CD4-positive, CD25-positive, alpha-beta regulatory T cell (primary cell): ENCODE measurements at regions not wholly inside any gene's neighbourhood (a gene's known extent, or its start where the extent isn't known, plus 50 kb on each side); places are given as distances from the start of the nearest gene placed in this dataset.

ENCODE experiments used
- ATAC-seq, 2 donors: fragments of 150-1000 bp; cut with Tn5 transposase; one replicate each; pipeline ENCODE4 v1.10.0; 2021; ENCODE audit warnings: low read depth in 2 of 2, moderate number of reproducible peaks in 2 of 2, moderate library complexity in 1 of 2
- DNase-seq, 3 donors: peaks; one replicate each; pipeline versions ENCODE4 v3.0.0 to v3.0.0-alpha.2; 2012 to 2022; ENCODE audit warnings: mixed read lengths in 1 of 3
- H3K27ac ChIP-seq: one replicate; pipeline ENCODE4 v1.7.0; 2013; ENCODE audit warnings: mild to moderate bottlenecking, low read length; ENCODE audit not compliant: insufficient read depth, poor library complexity, severe bottlenecking
- H3K27me3 ChIP-seq: one replicate; pipeline ENCODE4 v1.7.0; 2013; ENCODE audit warnings: low read length; ENCODE audit not compliant: control insufficient read depth, insufficient read depth
- H3K36me3 ChIP-seq: one replicate; pipeline ENCODE4 v1.7.0; 2013; ENCODE audit warnings: mild to moderate bottlenecking, low read length, moderate library complexity; ENCODE audit not compliant: control insufficient read depth, insufficient read depth
- H3K4me1 ChIP-seq: 2 replicates; pipeline ENCODE4 v1.7.0; 2013; ENCODE audit warnings: mild to moderate bottlenecking, low read length; ENCODE audit not compliant: insufficient read depth, control insufficient read depth, poor library complexity, severe bottlenecking
- H3K4me3 ChIP-seq: one replicate; pipeline ENCODE4 v1.7.0; 2013; ENCODE audit warnings: low read depth, mild to moderate bottlenecking, low read length, moderate library complexity
- H3K9me3 ChIP-seq, 2 experiments: 1 replicate in 1 of 2; 2 replicates in 1 of 2; pipeline ENCODE4 v1.7.0; 2013; ENCODE audit warnings: low read length in 2 of 2, mild to moderate bottlenecking in 1 of 2, moderate library complexity in 1 of 2; ENCODE audit not compliant: control insufficient read depth in 2 of 2
- H3K27ac Mint-ChIP-seq, 3 donors: one replicate each; pipeline ENCODE4 v1.8.0; 2020 to 2022; ENCODE audit warnings: mild to moderate bottlenecking in 3 of 3, mixed read lengths in 3 of 3, moderate library complexity in 2 of 3
- H3K27me3 Mint-ChIP-seq: one replicate; pipeline ENCODE4 v1.8.0; 2022; ENCODE audit warnings: mild to moderate bottlenecking, mixed read lengths
- H3K36me3 Mint-ChIP-seq: one replicate; pipeline ENCODE4 v1.8.0; 2020; ENCODE audit warnings: mixed read lengths
- H3K4me1 Mint-ChIP-seq, 4 donors: one replicate each; pipeline ENCODE4 v1.8.0; 2020 to 2022; ENCODE audit warnings: mixed read lengths in 4 of 4, mild to moderate bottlenecking in 1 of 4
- H3K4me3 Mint-ChIP-seq, 4 donors: one replicate each; pipeline ENCODE4 v1.8.0; 2020 to 2022; ENCODE audit warnings: mild to moderate bottlenecking in 4 of 4, mixed read lengths in 4 of 4, moderate library complexity in 3 of 4
- H3K9me3 Mint-ChIP-seq, 7 donors: one replicate each; pipeline ENCODE4 v1.8.0; 2020 to 2022; ENCODE audit warnings: mixed read lengths in 7 of 7, mild to moderate bottlenecking in 3 of 7, moderate library complexity in 2 of 7

- no peak overlapping the region for H3K27ac Mint-ChIP-seq
- H3K27me3 ChIP-seq: no peaks in the 10 kb centered on the region
- no peak for ATAC-seq
- no peak overlapping the region for H3K4me3 Mint-ChIP-seq
- no peak for DNase-seq
- no peaks in the 10 kb centered on the region for H3K9me3 ChIP-seq
- H3K9me3 Mint-ChIP-seq: peaks cover 0 to 4% (median 0%) of the 10 kb centered on the region in 7 donors
- H3K36me3 Mint-ChIP-seq: no peaks in the 10 kb centered on the region
- H3K27me3 Mint-ChIP-seq: no peaks in the 10 kb centered on the region
- no peaks in the 10 kb centered on the region for H3K4me1 Mint-ChIP-seq
- no peak overlapping the region for H3K27ac ChIP-seq
- H3K4me1 ChIP-seq: no peaks in the 10 kb centered on the region
- no peak overlapping the region for H3K4me3 ChIP-seq
- H3K36me3 ChIP-seq: no peaks in the 10 kb centered on the region
Measured at GRCh38 chr2:167607211-167607610, 640.2 kb downstream of the STK39 start.

DNA sequence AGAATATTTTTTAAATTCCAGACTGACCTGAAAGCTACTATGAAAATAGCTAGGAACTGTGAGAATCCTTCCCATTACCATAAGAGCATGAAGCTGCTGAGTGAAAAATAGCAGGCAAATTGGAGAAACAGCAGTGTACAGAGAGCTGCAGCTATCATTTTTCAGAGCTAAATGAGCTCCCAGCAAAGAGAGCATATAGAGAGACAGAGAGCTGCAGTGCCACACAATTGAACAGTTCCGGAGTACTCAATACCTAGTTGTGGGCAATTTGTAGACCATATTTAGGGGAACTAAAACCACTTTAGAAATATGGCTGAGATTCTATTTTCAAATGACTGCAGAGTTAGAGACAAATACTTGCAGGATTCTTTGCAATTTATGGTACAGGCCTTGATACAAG, 645.3 kb downstream of the STK39 start:
- ATAC-seq: no peak
- Mint-ChIP-seq H3K4me1 (no peaks in the 10 kb centered on the region), H3K27me3 (no peaks in the 10 kb centered on the region), H3K36me3 (no peaks in the 10 kb centered on the region), H3K9me3 (peaks cover 0 to 2% (median 0%) of the 10 kb centered on the region in 7 donors), H3K4me3 (no peak overlapping the region), H3K27ac (no peak overlapping the region)
- H3K27me3 ChIP-seq: no peaks in the 10 kb centered on the region
- H3K4me3 ChIP-seq: no peak overlapping the region
- no peaks in the 10 kb centered on the region for H3K9me3 ChIP-seq
- H3K27ac ChIP-seq: no peak overlapping the region
- H3K36me3 ChIP-seq: no peaks in the 10 kb centered on the region
- H3K4me1 ChIP-seq: no peaks in the 10 kb centered on the region
- no peak for DNase-seq

DNA sequence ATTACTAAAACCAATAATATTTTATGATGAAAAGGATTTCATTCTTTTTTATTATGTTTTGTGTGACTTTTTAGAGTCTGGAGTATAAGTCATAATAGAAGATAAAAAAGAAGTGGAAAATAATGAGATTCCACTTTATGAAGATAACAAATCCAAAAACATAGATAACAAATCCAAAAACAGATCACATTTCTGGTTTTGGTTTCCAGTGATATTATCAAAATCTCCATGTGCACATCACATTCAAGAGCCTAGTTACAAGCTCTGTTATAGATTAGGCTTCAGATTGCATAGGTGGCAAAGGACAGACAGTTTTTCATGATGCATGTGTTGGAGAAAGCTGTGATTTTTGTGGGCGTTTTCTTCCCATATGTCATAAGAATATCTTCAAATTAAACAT, 648.2 kb downstream of the STK39 start:
- H3K4me3 Mint-ChIP-seq: no peak overlapping the region

DNA sequence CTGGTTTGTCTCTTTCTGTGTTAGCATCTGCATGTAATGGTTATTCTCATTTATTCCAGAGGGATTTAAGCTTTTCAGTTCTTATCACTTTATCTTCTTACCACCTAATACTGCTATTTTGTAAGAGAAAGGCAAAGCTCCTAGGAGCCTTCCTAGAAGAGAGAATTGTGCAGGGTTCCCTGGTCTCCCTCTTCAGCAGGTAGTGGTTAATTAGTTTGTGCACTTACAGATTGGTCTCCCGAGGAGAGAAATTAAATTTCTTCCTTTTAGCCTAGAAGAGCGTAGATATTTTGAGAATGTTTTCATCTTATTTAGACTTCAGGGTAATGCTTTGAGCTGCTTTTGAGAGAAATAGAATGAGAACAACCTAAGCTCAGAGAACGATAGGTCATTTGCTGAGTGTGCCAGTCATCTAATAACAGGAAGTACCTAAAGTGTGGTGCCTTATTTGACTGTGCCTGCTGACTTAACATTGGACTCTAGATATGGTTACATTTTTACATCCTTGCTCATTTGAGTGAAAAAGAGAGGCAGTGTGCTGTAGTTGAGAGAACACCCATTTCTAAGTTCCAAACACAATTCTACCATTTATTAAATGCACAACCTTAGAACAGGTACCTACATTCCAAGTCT, 651.4 kb downstream of the STK39 start:
- H3K27ac ChIP-seq: no peak overlapping the region
- no peak overlapping the region for H3K27ac Mint-ChIP-seq
- peaks cover 0 to 4% (median 2%) of the 10 kb centered on the region in 4 donors for H3K4me1 Mint-ChIP-seq
- H3K4me3 ChIP-seq: no peak overlapping the region
- no peaks in the 10 kb centered on the region for H3K36me3 ChIP-seq
- H3K4me1 ChIP-seq: no peaks in the 10 kb centered on the region
- H3K27me3 ChIP-seq: no peaks in the 10 kb centered on the region
- H3K9me3 Mint-ChIP-seq: peaks cover 0 to 3% (median 0%) of the 10 kb centered on the region in 7 donors
- no peaks in the 10 kb centered on the region for H3K36me3 Mint-ChIP-seq
- no peak for ATAC-seq
- H3K27me3 Mint-ChIP-seq: no peaks in the 10 kb centered on the region
- no peak for DNase-seq
- no peak overlapping the region for H3K4me3 Mint-ChIP-seq
- H3K9me3 ChIP-seq: no peaks in the 10 kb centered on the region

More for the DNA sequence above, 648.2 kb downstream of the STK39 start:
- ATAC-seq (no peak), DNase-seq (no peak)
- H3K4me1 ChIP-seq: no peaks in the 10 kb centered on the region
- no peaks in the 10 kb centered on the region for H3K9me3 ChIP-seq
- Mint-ChIP-seq H3K27ac (no peak overlapping the region), H3K4me1 (peaks cover 0 to 4% (median 2%) of the 10 kb centered on the region in 4 donors), H3K36me3 (no peaks in the 10 kb centered on the region), H3K27me3 (no peaks in the 10 kb centered on the region), H3K9me3 (peaks cover 0 to 2% (median 0%) of the 10 kb centered on the region in 7 donors)
- H3K4me3 ChIP-seq: no peak overlapping the region
- H3K36me3 ChIP-seq: no peaks in the 10 kb centered on the region
- no peak overlapping the region for H3K27ac ChIP-seq
- H3K27me3 ChIP-seq: no peaks in the 10 kb centered on the region

DNA sequence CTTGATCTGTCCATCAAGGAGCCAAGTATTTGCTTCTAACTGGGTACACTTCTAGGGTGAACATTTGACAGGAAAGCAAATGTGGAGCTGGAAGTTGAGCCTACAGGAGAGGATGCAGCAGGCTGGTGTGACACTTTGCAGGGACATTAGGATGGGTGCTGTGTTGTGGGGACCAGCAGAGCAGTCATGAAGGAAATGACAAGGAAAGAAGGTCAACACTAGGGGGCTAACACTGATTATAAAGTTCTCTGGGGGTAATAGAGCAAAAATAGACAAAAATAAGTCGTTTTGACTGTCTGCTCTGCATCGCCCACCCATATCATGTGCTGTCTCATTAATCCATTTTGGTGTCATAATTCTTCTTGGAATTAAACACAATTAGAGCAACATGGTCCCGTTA, 652.4 kb downstream of the STK39 start:
- Histone ChIP-seq H3K27ac (no peak overlapping the region), H3K36me3 (no peaks in the 10 kb centered on the region), H3K27me3 (no peaks in the 10 kb centered on the region), H3K9me3 (no peaks in the 10 kb centered on the region), H3K4me1 (no peaks in the 10 kb centered on the region), H3K4me3 (no peak overlapping the region)
- Mint-ChIP-seq H3K4me3 (no peak overlapping the region), H3K36me3 (no peaks in the 10 kb centered on the region), H3K4me1 (peaks cover 0 to 4% (median 2%) of the 10 kb centered on the region in 4 donors), H3K27ac (no peak overlapping the region), H3K27me3 (no peaks in the 10 kb centered on the region), H3K9me3 (peaks cover 0 to 3% (median 0%) of the 10 kb centered on the region in 7 donors)
- DNase-seq (no peak), ATAC-seq (no peak)

GRCh38 chr2:167592441-167592840, 655.0 kb downstream of the STK39 start:
- no peak for DNase-seq
- Histone ChIP-seq H3K27me3 (no peaks in the 10 kb centered on the region), H3K36me3 (no peaks in the 10 kb centered on the region), H3K4me1 (no peaks in the 10 kb centered on the region), H3K9me3 (no peaks in the 10 kb centered on the region), H3K4me3 (no peak overlapping the region), H3K27ac (no peak overlapping the region)
- Mint-ChIP-seq H3K4me1 (peaks cover 0 to 4% (median 2%) of the 10 kb centered on the region in 4 donors), H3K4me3 (no peak overlapping the region), H3K36me3 (no peaks in the 10 kb centered on the region), H3K9me3 (peaks cover 0 to 3% (median 0%) of the 10 kb centered on the region in 7 donors), H3K27me3 (no peaks in the 10 kb centered on the region), H3K27ac (no peak overlapping the region)
- no peak for ATAC-seq

GRCh38 chr2:167582619-167583018, 664.8 kb downstream of the STK39 start:
- Histone ChIP-seq H3K4me1 (no peaks in the 10 kb centered on the region), H3K9me3 (no peaks in the 10 kb centered on the region), H3K27ac (no peak overlapping the region), H3K36me3 (no peaks in the 10 kb centered on the region), H3K27me3 (no peaks in the 10 kb centered on the region), H3K4me3 (no peak overlapping the region)
- Mint-ChIP-seq H3K36me3 (no peaks in the 10 kb centered on the region), H3K27ac (no peak overlapping the region), H3K27me3 (peaks cover 10% of the 10 kb centered on the region), H3K4me1 (no peaks in the 10 kb centered on the region), H3K9me3 (peaks cover 0 to 1% (median 0%) of the 10 kb centered on the region in 7 donors), H3K4me3 (no peak overlapping the region)
- DNase-seq (no peak), ATAC-seq (no peak)

GRCh38 chr2:167581961-167582574, 665.3 kb downstream of the STK39 start:
- Mint-ChIP-seq H3K4me1 (no peaks in the 10 kb centered on the region), H3K27me3 (peaks cover 10% of the 10 kb centered on the region), H3K36me3 (no peaks in the 10 kb centered on the region), H3K4me3 (no peak overlapping the region), H3K9me3 (peaks cover 0 to 1% (median 0%) of the 10 kb centered on the region in 7 donors), H3K27ac (no peak overlapping the region)
- no peak for ATAC-seq
- H3K4me3 ChIP-seq: no peak overlapping the region
- no peaks in the 10 kb centered on the region for H3K4me1 ChIP-seq
- no peaks in the 10 kb centered on the region for H3K9me3 ChIP-seq
- no peaks in the 10 kb centered on the region for H3K27me3 ChIP-seq
- no peak overlapping the region for H3K27ac ChIP-seq
- H3K36me3 ChIP-seq: no peaks in the 10 kb centered on the region
- no peak for DNase-seq
